Vagina (tissue), 2 donors: ENCODE measurements at regions not wholly inside any gene's neighbourhood (a gene's known extent, or its start where the extent isn't known, plus 50 kb on each side); places are given as distances from the start of the nearest gene placed in this dataset.

Experiments used
- POLR2A ChIP-seq, 2 donors: fragments of 450-650 bp; IDR thresholded peaks; one replicate each; pipeline ENCODE4 v1.6.1; 2017; ENCODE audit warnings: antibody characterized with exemption in 2 of 2, mild to moderate bottlenecking in 2 of 2, moderate library complexity in 2 of 2
- POLR2AphosphoS5 ChIP-seq, 2 donors: sonication (generic); formaldehyde crosslinking; IDR thresholded peaks; one replicate each; pipeline ENCODE4 v1.9.0; 2017; ENCODE audit warnings: antibody characterized with exemption in 2 of 2, mild to moderate bottlenecking in 2 of 2, low read depth in 1 of 2; ENCODE audit not compliant: insufficient read depth in 1 of 2
- TF ChIP-seq, protein P1 (sequence below), 3 experiments: fragments of 450-650 bp in 2 of 3; fragments of 200-600 bp in 1 of 3; sonication (generic) in 1 of 3; IDR thresholded peaks; one replicate each; pipeline ENCODE4 v1.5.1; 2017 to 2019; ENCODE audit warnings: antibody characterized with exemption in 3 of 3, mild to moderate bottlenecking in 2 of 3, moderate library complexity in 2 of 3

GRCh38 chr15:66912001-66912400 lies 153.4 kb upstream of the SMAD3 start:
- TF ChIP-seq, protein P1, sequence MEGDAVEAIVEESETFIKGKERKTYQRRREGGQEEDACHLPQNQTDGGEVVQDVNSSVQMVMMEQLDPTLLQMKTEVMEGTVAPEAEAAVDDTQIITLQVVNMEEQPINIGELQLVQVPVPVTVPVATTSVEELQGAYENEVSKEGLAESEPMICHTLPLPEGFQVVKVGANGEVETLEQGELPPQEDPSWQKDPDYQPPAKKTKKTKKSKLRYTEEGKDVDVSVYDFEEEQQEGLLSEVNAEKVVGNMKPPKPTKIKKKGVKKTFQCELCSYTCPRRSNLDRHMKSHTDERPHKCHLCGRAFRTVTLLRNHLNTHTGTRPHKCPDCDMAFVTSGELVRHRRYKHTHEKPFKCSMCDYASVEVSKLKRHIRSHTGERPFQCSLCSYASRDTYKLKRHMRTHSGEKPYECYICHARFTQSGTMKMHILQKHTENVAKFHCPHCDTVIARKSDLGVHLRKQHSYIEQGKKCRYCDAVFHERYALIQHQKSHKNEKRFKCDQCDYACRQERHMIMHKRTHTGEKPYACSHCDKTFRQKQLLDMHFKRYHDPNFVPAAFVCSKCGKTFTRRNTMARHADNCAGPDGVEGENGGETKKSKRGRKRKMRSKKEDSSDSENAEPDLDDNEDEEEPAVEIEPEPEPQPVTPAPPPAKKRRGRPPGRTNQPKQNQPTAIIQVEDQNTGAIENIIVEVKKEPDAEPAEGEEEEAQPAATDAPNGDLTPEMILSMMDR (IDR thresholded peaks at IDR 0.05) = no peak
- TF ChIP-seq POLR2A (IDR thresholded peaks at IDR 0.05) = no peak
- TF ChIP-seq POLR2AphosphoS5 (IDR thresholded peaks at IDR 0.05; ENCODE audit: insufficient read depth in 1 of 2, low read depth in 1 of 2) = no peak
